Heart right ventricle (tissue), 16 donors: ENCODE measurements at regions not wholly inside any gene's neighbourhood (a gene's known extent, or its start where the extent isn't known, plus 50 kb on each side); places are given as distances from the start of the nearest gene placed in this dataset.
"Not testable (repeated sequence)": the region's sequence is repeated elsewhere in the genome, so short reads cannot be mapped to it uniquely, and the experiment has no call there.

Experiments used
- ATAC-seq, 8 donors: fragments of 200-7000 bp; cut with Tn5 transposase; one replicate each; pipeline ENCODE4 v1.9.1; 2020; ENCODE audit warnings: mild to moderate bottlenecking in 8 of 8, moderate library complexity in 8 of 8, moderate number of reproducible peaks in 1 of 8
- DNase-seq, 2 donors: peaks; one replicate each; pipeline ENCODE4 v3.0.0-alpha.2; 2020
- H3K27ac ChIP-seq, 10 donors: fragments of 200-600 bp; sonication (generic) in 2 of 10; one replicate each; pipeline versions ENCODE4 v1.5.0 to v1.8.0; 2020 to 2022; ENCODE audit warnings: mild to moderate bottlenecking in 3 of 10
- H3K27me3 ChIP-seq, 7 donors: fragments of 200-600 bp; one replicate each; pipeline ENCODE4 v1.8.0; 2021 to 2022; ENCODE audit warnings: mild to moderate bottlenecking in 2 of 7
- H3K36me3 ChIP-seq, 9 donors: fragments of 200-600 bp; sonication (generic) in 1 of 9; one replicate each; pipeline versions ENCODE4 v1.5.0 to v1.8.0; 2020 to 2022; ENCODE audit warnings: mild to moderate bottlenecking in 2 of 9
- H3K4me1 ChIP-seq, 9 donors: fragments of 200-600 bp; sonication (generic) in 1 of 9; one replicate each; pipeline versions ENCODE4 v1.5.0 to v1.8.0; 2020 to 2022; ENCODE audit warnings: mild to moderate bottlenecking in 4 of 9
- H3K4me3 ChIP-seq, 10 donors: fragments of 200-600 bp; sonication (generic) in 2 of 10; one replicate each; pipeline versions ENCODE4 v1.5.0 to v1.8.0; 2020 to 2022; ENCODE audit warnings: mild to moderate bottlenecking in 7 of 10, moderate library complexity in 2 of 10
- H3K9me3 ChIP-seq, 11 donors: fragments of 200-600 bp in 10 of 11; sonication (generic) in 2 of 11; one replicate each; pipeline versions ENCODE4 v1.5.0 to v1.8.0; 2013 to 2022; ENCODE audit warnings: mild to moderate bottlenecking in 2 of 11, control low read depth in 1 of 11, moderate library complexity in 1 of 11
- WGBS, 2 donors: extraction: QIAGEN DNeasy Blood & Tissue Kit; methylation state at CpG; one replicate each; pipeline ENCODE4 v1.1.7; 2013; ENCODE audit warnings: inconsistent platforms in 1 of 2; 5-methylcytosine and 5-hydroxymethylcytosine counted together
- intact Hi-C, 10 donors: fragments of 100-400 bp; cut with DNase I; formaldehyde crosslinking; loops; one replicate each; pipeline versions ENCODE4 v1.11.1 to v1.14.2; 2022
- TF ChIP-seq, protein P1 (sequence below), 9 donors: fragments of 200-600 bp; sonication (generic) in 2 of 9; IDR thresholded peaks; one replicate each; pipeline versions ENCODE4 v1.5.0 to v1.8.0; 2021 to 2022; ENCODE audit warnings: antibody characterized with exemption in 9 of 9, mild to moderate bottlenecking in 5 of 9, moderate library complexity in 1 of 9
- donor health status: Arrhythmogenic right ventricular cardiomyopathy.
- donor health status: ischemic (EF 13 %, LVEDD 7.1; RV severe dilation, severe dysfunction).
- donor health status: healthy with polysubstance abuse.
- donor health status: DM: no; HTN: yes; CAD: no.
- donor health status: DM: no; HTN: no; CAD: no.
- donor health status: ischemic (EF 25% LVEDD 6.9; RV normal size, moderate dysfunction).
- donor health status: ischemic (EF 25% LVEDD 5.7; RV mildly dilated, moderate dysfunction).
- donor health status: healthy.
- donor health status: DM: yes; HTN: yes; CAD: no.
- donor health status: Ischemic cardiomyopathy.
- donor health status: ischemic (EF 35%, LVEDD 5.7; RV mildly dilated, moderate dysfunction).
- donor health status: nonischemic (EF 11% LVEDD 7.7; RV severe dilation, severe dysfunction).
- donor health status: DM: yes; HTN: yes; CAD: no.
- donor health status: PGD.
- donor health status: ischemic (EF 29% LVEDD 5.4; RV normal size, mild dysfunction).
- donor health status: nonischemic (EF 23%, LVEDD 6.1; RV moderate dilation, normal function).

DNA sequence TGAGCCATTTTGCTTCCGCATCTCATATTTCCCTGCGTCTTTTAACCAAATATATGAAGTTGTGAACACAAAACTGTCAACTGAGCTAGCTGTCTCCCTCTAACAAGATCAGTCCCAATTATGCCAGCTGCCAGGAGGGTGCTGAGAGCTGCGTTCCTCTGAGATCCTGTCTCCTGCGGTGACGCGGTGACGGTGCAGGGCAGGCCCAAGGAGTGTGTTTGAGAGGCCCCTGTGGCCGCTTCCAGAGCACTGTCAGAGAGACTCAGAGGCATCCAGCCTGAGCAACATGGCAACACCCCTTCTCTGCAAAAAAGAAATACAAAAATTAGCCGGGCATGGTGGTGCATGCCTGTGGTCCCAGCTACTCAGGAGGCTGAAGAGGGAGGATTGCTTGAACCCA, 126.3 kb upstream of the FOXD4L5 start:
- no peaks in the 10 kb centered on the region for H3K36me3 ChIP-seq
- peaks cover 0 to 35% (median 0%) of the 10 kb centered on the region in 11 donors for H3K9me3 ChIP-seq
- TF ChIP-seq, protein P1, sequence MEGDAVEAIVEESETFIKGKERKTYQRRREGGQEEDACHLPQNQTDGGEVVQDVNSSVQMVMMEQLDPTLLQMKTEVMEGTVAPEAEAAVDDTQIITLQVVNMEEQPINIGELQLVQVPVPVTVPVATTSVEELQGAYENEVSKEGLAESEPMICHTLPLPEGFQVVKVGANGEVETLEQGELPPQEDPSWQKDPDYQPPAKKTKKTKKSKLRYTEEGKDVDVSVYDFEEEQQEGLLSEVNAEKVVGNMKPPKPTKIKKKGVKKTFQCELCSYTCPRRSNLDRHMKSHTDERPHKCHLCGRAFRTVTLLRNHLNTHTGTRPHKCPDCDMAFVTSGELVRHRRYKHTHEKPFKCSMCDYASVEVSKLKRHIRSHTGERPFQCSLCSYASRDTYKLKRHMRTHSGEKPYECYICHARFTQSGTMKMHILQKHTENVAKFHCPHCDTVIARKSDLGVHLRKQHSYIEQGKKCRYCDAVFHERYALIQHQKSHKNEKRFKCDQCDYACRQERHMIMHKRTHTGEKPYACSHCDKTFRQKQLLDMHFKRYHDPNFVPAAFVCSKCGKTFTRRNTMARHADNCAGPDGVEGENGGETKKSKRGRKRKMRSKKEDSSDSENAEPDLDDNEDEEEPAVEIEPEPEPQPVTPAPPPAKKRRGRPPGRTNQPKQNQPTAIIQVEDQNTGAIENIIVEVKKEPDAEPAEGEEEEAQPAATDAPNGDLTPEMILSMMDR (IDR thresholded peaks at IDR 0.05), result no peak
- 85 to 86% methylated on average over 9 of the region's 9 CpGs for WGBS, 2 donors
- peaks cover 0 to 2% (median 0%) of the 10 kb centered on the region in 7 donors for H3K27me3 ChIP-seq
- ATAC-seq (no peak), DNase-seq (no peak)
- H3K27ac ChIP-seq, result no peak overlapping the region
- intact Hi-C loops, result no loop called here
- H3K4me3 ChIP-seq, result no peak overlapping the region
- no peaks in the 10 kb centered on the region for H3K4me1 ChIP-seq

DNA sequence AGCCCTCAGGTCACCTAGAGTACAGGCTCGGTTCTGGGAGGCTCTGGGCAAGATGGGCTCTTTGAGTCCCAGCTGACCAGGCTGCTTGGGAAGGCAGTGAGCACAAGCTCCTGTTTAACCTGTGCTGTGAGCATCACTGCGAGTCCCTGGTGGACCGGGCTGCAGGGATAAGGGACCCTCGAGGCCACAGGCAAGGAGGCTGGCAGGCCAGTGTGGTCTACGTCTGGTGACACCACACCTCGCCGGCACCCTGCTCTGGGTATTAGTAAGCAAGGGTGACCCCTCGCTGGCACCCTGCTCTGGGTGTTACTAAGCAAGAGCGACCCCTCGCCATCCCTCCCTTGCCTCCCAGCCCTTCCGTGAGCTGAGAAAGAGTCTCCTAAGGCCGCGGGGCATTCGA, 125.9 kb upstream of the FOXD4L5 start:
- Histone ChIP-seq H3K9me3 (peaks cover 0 to 36% (median 0%) of the 10 kb centered on the region in 11 donors), H3K27ac (no peak overlapping the region), H3K36me3 (no peaks in the 10 kb centered on the region), H3K27me3 (peaks cover 0 to 2% (median 0%) of the 10 kb centered on the region in 7 donors), H3K4me1 (no peaks in the 10 kb centered on the region), H3K4me3 (no peak overlapping the region)
- DNase-seq (no peak), ATAC-seq (no peak)
- intact Hi-C loops, result no loop called here
- 66 to 68% methylated on average over 14 of the region's 14 CpGs for WGBS, 2 donors
- TF ChIP-seq, protein P1 (IDR thresholded peaks at IDR 0.05), result no peak

DNA sequence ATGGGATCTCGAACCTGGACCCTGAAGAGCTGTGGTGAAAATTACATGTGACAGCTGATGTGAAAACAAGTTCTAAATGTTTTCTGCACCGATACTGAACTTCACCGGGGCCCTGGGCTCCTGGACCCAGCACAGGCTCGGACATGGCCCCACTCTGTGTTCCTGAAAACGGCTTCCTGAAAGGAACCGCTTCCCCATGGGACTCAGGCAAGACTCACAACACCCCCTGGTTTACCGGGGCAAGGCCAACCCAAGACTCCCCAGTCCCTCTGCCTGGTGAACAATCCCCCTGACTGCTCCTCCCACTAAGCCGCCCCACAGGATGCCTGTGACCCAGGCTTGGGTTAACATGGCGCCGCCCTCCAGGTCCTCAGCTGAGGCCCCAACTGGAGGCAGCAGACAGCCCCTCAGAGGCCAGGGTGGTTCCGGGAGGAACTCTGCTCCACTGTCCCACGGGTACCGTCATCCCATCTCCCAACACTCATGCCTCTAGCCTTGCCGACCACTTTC, 124.5 kb upstream of the FOXD4L5 start:
- Histone ChIP-seq H3K36me3 (no peaks in the 10 kb centered on the region), H3K27ac (no peak overlapping the region), H3K9me3 (peaks cover 0 to 30% (median 0%) of the 10 kb centered on the region in 11 donors), H3K4me1 (no peaks in the 10 kb centered on the region), H3K4me3 (no peak overlapping the region), H3K27me3 (peaks cover 0 to 2% (median 0%) of the 10 kb centered on the region in 7 donors)
- ATAC-seq (no peak), DNase-seq (no peak)
- WGBS, 2 donors, result 78 to 79% methylated on average over 14 of the region's 14 CpGs
- intact Hi-C loops, result no loop called here
- TF ChIP-seq, protein P1 (IDR thresholded peaks at IDR 0.05), result no peak

DNA sequence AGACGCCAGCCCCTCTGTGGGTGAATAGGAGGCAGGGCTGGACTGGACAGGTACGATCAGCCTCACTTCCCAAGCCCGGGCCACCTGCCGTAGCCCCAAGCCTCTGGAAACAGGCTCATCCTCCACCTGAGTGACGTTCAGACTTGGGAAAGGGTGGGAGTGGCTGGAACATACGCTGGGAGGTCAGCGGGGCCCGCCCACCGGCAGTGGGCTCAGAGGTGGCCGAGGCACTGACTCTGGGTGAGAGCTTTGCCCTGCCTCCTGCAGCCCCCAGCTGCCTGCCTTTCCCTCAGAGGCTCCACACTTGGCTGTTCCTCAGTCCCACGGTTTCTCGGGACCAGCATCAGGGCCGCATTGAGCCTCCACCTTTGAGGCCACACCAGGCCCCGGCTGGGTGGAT, 123.8 kb upstream of the FOXD4L5 start:
- H3K4me1 ChIP-seq, H3K27me3 ChIP-seq, DNase-seq, intact Hi-C loops, ATAC-seq, H3K36me3 ChIP-seq, H3K27ac ChIP-seq, H3K4me3 ChIP-seq: not testable (repeated sequence)
- H3K9me3 ChIP-seq, result peaks cover 0 to 30% (median 0%) of the 10 kb centered on the region in 11 donors
- 77 to 83% methylated on average over 14 of the region's 14 CpGs for WGBS, 2 donors

DNA sequence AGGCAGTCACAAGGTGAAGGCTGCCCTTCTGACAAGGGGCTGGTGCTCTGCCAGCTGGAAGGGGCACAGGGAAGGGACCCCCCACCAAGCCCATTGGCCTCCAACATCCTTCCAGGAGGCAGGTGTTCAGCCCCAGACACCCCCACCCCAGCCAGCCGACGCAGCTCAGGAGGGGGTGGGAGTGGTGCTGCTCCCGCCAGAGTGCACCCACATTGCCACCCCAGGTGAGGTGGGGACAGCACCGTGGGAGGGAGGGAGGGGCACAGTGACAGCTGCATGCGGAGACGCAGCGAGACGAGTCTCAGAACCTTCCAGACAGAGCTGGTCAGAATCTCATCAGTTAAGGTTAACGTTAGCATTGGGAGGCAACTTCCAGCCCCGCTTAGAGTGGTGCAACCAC, 121.6 kb upstream of the FOXD4L5 start:
- ATAC-seq, H3K27ac ChIP-seq, H3K4me3 ChIP-seq, H3K27me3 ChIP-seq, H3K36me3 ChIP-seq, intact Hi-C loops, H3K4me1 ChIP-seq, DNase-seq: not testable (repeated sequence)
- WGBS, 2 donors, result 82 to 90% methylated on average over 9 to 10 of the region's 10 CpGs
- H3K9me3 ChIP-seq, result peaks cover 0 to 22% (median 0%) of the 10 kb centered on the region in 11 donors

DNA sequence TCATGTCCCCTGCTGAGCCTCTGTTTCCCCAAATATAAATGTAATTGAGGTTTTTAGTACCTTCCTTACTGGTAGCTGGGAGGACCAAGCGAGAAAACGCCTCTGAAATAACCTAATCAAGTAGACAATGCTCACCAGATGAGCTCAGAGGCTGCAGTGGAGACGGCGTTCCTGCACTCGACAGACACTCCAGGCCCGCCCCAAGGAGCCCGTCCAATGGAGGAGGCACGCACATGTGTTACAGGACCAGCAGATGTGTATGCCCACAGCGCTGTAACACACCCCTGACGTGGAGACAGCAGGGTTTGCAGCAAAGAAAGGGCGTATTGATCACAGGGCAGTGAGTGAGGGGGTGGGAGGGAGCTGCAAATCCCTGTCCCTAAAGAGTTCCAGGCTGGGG, 120.8 kb upstream of the FOXD4L5 start:
- DNase-seq, H3K27me3 ChIP-seq, intact Hi-C loops, H3K4me1 ChIP-seq, H3K4me3 ChIP-seq, H3K27ac ChIP-seq, ATAC-seq, H3K36me3 ChIP-seq: not testable (repeated sequence)
- peaks cover 0 to 21% (median 0%) of the 10 kb centered on the region in 11 donors for H3K9me3 ChIP-seq
- 71 to 73% methylated on average over 11 of the region's 11 CpGs for WGBS, 2 donors
